Mucosa of rectum (tissue), 2 donors: ENCODE measurements at regions not wholly inside any gene's neighbourhood (a gene's known extent, or its start where the extent isn't known, plus 50 kb on each side); places are given as distances from the start of the nearest gene placed in this dataset.

ENCODE experiments used
- H3K27ac ChIP-seq, 2 donors: one replicate each; pipeline ENCODE4 v1.7.0; 2013; ENCODE audit warnings: inconsistent platforms in 2 of 2, low read depth in 2 of 2, low read length in 2 of 2
- H3K27me3 ChIP-seq, 2 donors: one replicate each; pipeline ENCODE4 v1.7.0; 2013; ENCODE audit warnings: low read length in 2 of 2; ENCODE audit not compliant: control insufficient read depth in 2 of 2, insufficient read depth in 2 of 2
- H3K36me3 ChIP-seq, 2 donors: one replicate each; pipeline ENCODE4 v1.7.0; 2013; ENCODE audit warnings: low read length in 2 of 2; ENCODE audit not compliant: control insufficient read depth in 2 of 2, insufficient read depth in 2 of 2
- H3K4me1 ChIP-seq, 2 donors: one replicate each; pipeline ENCODE4 v1.7.0; 2013; ENCODE audit warnings: low read length in 2 of 2, mild to moderate bottlenecking in 1 of 2; ENCODE audit not compliant: control insufficient read depth in 2 of 2, insufficient read depth in 2 of 2
- H3K4me3 ChIP-seq, 2 donors: one replicate each; pipeline ENCODE4 v1.7.0; 2013; ENCODE audit warnings: low read length in 2 of 2
- H3K9ac ChIP-seq, 2 donors: one replicate each; pipeline ENCODE4 v1.7.0; 2013; ENCODE audit warnings: low read length in 2 of 2, low read depth in 1 of 2, mild to moderate bottlenecking in 1 of 2
- H3K9me3 ChIP-seq, 2 donors: one replicate each; pipeline ENCODE4 v1.7.0; 2013; ENCODE audit warnings: low read length in 2 of 2; ENCODE audit not compliant: control insufficient read depth in 2 of 2
- donor health status: healthy.
- donor health status: Normal muscosa, but diverticular disease.

DNA sequence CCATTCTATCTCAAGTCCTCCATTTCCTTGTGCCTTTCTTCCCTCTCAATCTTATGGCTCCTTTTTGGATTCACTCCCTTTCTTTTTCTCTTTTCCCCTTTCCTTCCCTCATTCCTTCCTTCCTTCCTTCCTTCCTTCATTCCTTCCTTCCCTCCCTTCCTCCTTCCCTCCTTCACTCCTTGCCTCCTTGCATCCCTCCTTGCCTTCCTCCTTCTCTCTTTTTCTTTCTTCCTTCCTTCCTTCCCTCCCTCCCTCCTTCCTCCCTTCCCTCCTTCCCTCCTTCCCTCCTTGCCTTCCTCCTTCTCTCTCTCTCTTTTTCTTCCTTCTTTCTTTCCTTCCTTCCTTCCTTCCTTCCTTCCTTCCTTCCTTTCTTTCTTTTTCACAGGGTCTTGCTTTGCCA, 120.1 kb downstream of the SAMD9 start:
- H3K4me3 ChIP-seq, result no peak overlapping the region
- no peak overlapping the region for H3K27ac ChIP-seq
- no peaks in the 10 kb centered on the region for H3K27me3 ChIP-seq
- no peaks in the 10 kb centered on the region for H3K36me3 ChIP-seq
- H3K9me3 ChIP-seq, result no peaks in the 10 kb centered on the region
- no peak overlapping the region for H3K9ac ChIP-seq
- H3K4me1 ChIP-seq, result no peaks in the 10 kb centered on the region

DNA sequence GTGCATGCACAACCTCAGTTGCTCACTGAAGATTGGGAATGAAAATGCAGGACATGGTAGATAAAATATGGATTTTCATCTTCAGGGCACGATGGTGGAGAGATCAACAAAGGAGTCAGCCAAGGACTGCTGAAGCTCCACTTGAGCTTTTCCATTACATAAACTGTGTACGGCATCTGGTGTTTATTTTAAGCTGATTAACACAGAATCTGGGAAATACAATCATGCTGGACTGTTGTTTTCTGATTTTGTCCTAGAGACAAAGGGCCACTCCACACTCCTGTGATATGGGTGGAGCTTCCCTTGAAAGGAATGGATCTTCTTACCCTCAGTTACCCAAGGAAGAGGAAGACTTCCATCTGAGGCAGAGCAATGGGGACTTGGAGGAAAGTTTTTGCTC, 120.6 kb downstream of the SAMD9 start:
- Histone ChIP-seq H3K27me3 (no peaks in the 10 kb centered on the region), H3K36me3 (no peaks in the 10 kb centered on the region), H3K4me1 (no peaks in the 10 kb centered on the region), H3K4me3 (no peak overlapping the region), H3K9ac (no peak overlapping the region), H3K27ac (no peak overlapping the region), H3K9me3 (no peaks in the 10 kb centered on the region)

DNA sequence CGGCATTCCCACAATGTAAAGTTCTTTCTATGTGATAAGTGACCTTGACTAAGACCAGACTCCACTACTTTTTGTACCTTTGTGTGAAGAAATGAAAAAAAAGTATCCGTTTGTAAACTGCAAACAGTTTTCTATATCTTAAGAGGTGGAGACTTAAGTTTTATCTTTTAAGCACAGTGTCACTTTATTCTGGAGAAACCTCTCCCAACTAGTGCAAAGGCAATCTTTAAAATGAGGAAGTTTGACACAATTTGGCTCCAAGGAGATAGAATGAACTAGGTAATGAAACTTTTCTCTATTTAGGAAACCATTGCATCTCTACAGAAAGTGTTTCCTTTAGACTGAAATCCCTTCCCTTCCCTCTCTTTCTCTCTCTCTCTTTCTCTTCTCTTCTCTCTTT, 122.9 kb downstream of the SAMD9 start:
- Histone ChIP-seq H3K9ac (no peak overlapping the region), H3K36me3 (no peaks in the 10 kb centered on the region), H3K4me1 (no peaks in the 10 kb centered on the region), H3K27ac (no peak overlapping the region), H3K9me3 (no peaks in the 10 kb centered on the region), H3K4me3 (no peak overlapping the region), H3K27me3 (no peaks in the 10 kb centered on the region)

DNA sequence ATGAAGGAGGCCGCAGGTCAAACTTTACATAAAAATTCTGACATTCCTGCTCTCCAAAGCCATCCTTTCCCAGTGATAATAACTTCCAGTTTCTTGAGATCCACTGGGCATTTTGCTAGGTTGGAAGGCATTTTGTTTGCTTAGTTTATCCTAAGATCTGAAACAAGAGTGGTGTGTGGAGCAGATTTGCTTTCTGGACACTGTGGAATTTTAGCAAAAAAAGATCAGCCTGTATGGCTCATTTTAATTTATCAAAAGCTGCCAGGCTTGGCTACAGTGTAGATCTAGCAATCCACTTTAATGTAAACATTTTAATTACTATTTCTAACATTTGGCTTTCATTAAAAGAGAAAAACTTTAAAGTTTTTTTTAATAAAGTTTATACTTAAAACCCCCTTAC, 124.8 kb downstream of the SAMD9 start:
- no peak overlapping the region for H3K27ac ChIP-seq
- no peak overlapping the region for H3K4me3 ChIP-seq
- H3K9ac ChIP-seq, result no peak overlapping the region
- H3K4me1 ChIP-seq, result no peaks in the 10 kb centered on the region
- no peaks in the 10 kb centered on the region for H3K27me3 ChIP-seq
- H3K36me3 ChIP-seq, result no peaks in the 10 kb centered on the region
- H3K9me3 ChIP-seq, result no peaks in the 10 kb centered on the region

DNA sequence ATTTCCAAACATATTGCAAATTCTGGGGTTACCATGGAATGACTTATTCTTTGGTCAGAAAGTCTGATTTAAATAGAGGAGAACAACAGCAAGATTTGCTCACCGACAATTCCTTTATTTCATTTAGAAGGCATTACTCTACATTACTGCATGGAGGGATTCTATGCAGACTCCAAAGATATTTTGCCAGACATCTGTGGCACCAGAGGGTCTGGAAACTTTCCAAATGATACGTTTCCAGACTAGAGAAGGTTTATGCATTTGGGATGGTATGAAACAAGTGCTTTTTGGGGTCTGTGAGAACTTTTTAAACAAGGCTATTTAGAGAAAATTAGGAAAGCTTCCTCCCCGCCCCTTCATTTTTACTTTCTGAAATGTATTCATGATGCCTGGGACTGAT, 125.3 kb downstream of the SAMD9 start:
- Histone ChIP-seq H3K27me3 (no peaks in the 10 kb centered on the region), H3K9ac (no peak overlapping the region), H3K4me3 (no peak overlapping the region), H3K27ac (no peak overlapping the region), H3K4me1 (no peaks in the 10 kb centered on the region), H3K36me3 (no peaks in the 10 kb centered on the region), H3K9me3 (no peaks in the 10 kb centered on the region)

DNA sequence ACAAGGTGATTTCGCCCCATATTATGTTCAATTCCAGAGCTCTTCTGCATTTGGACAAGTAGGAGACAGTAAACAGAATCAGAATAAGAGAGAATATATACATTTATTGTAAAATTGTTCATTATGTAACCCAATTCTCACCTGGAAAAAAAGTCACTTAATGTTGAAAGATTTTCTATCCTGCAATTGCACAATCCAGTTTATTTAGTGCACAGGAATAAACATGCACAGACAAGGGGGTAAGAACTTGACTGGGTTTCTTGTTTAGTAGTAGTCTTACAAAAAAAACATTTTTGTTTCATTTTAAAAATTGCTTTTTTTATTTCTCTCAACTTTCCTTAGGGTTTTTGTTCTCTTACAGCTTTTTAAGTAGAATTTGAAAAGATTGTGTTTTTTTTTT, 126.6 kb downstream of the SAMD9 start:
- no peak overlapping the region for H3K27ac ChIP-seq
- no peaks in the 10 kb centered on the region for H3K27me3 ChIP-seq
- no peak overlapping the region for H3K9ac ChIP-seq
- no peaks in the 10 kb centered on the region for H3K9me3 ChIP-seq
- no peaks in the 10 kb centered on the region for H3K36me3 ChIP-seq
- no peak overlapping the region for H3K4me3 ChIP-seq
- no peaks in the 10 kb centered on the region for H3K4me1 ChIP-seq

DNA sequence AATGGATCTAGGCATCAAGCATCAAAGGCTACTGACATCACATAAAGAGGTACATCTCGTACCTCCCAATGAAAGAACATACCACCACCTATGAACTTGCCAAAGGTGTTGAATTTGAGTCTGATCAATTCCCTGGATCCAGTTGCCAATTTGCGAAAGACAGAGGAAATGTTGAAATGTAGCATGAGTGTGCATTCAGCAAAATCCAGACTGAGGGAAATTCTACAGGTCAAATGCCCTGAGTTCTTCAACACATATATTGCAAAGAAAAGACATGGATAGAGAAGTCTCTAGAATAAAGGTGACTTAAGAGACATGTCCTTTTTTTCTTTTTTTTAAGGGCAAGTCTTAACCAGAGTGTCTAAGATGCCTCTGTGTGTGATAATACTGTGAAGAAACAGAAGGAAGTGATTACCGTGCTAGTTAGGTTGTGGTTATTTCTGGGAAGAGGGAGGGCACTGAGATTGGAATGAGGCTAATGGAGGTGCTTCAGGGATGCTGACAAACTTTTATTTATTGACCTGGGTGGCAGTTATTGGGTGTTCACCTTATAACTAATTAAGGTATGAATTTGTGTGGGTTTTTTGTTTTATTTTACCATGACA, 128.7 kb downstream of the SAMD9 start:
- Histone ChIP-seq H3K36me3 (no peaks in the 10 kb centered on the region), H3K27ac (no peak overlapping the region), H3K4me3 (no peak overlapping the region), H3K9me3 (no peaks in the 10 kb centered on the region), H3K4me1 (no peaks in the 10 kb centered on the region), H3K9ac (no peak overlapping the region), H3K27me3 (no peaks in the 10 kb centered on the region)

DNA sequence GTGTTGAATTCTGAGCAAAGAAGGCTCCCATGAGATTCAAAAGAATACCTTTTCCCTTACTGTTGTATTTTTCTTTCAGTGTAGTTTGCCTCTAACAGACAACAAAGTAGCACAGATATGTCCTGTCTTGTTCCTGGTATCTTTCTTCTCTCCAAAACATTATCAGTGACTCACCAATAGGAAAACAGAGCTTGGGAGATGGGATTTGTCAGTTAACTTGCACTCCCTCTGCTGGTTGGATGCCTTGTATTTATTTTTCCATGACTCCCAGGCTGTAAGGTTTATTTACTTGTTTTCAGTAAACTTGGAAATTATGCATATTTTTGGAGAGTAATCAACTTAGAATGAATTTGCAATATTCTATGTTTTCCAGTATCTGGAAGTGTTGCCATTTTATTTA, 129.7 kb downstream of the SAMD9 start:
- no peaks in the 10 kb centered on the region for H3K27me3 ChIP-seq
- H3K9me3 ChIP-seq, result no peaks in the 10 kb centered on the region
- H3K36me3 ChIP-seq, result no peaks in the 10 kb centered on the region
- H3K9ac ChIP-seq, result no peak overlapping the region
- H3K4me3 ChIP-seq, result no peak overlapping the region
- no peaks in the 10 kb centered on the region for H3K4me1 ChIP-seq
- H3K27ac ChIP-seq, result no peak overlapping the region

DNA sequence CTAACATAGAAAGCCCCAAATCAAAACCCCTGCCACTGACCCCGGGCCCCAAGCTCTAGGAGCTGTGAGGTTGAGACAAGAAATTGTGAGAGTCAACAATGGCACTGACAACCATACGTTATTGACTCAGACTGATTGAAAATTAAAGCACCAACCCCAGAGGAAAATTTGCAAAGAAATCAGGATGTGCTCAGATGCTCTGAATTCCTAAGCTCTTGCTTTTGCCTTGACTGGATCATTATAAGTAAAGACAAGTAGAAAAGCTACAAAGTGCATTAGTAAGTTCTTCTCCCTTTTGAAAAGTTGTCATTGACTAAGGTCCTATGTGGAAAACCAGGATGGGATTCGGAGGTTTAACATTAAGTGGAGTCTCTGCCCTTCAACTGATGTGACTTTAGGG, 130.2 kb downstream of the SAMD9 start:
- H3K27me3 ChIP-seq, result no peaks in the 10 kb centered on the region
- H3K4me1 ChIP-seq, result no peaks in the 10 kb centered on the region
- no peaks in the 10 kb centered on the region for H3K9me3 ChIP-seq
- H3K9ac ChIP-seq, result no peak overlapping the region
- no peaks in the 10 kb centered on the region for H3K36me3 ChIP-seq
- H3K4me3 ChIP-seq, result no peak overlapping the region
- H3K27ac ChIP-seq, result no peak overlapping the region

DNA sequence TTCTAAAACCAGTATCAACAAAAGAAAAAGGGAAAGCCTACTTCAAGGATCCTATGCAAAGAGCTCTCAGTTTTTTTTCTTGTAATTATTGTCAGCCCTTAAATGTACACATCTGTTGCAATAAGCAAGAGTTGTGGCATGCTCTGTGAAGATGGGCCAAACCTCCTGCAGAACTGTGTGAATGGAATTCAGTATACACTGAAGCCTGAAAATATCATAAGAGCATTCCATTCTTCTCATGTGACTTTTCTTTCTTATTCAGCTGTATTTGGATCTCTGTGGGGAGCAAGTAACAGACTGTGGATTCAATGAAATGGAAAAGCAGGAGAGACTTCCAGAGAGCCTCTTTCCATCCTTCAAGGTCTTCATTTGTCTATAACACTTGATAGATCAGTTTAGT, 130.7 kb downstream of the SAMD9 start:
- H3K9me3 ChIP-seq, result no peaks in the 10 kb centered on the region
- no peak overlapping the region for H3K27ac ChIP-seq
- no peak overlapping the region for H3K9ac ChIP-seq
- no peak overlapping the region for H3K4me3 ChIP-seq
- H3K4me1 ChIP-seq, result no peaks in the 10 kb centered on the region
- no peaks in the 10 kb centered on the region for H3K36me3 ChIP-seq
- no peaks in the 10 kb centered on the region for H3K27me3 ChIP-seq

DNA sequence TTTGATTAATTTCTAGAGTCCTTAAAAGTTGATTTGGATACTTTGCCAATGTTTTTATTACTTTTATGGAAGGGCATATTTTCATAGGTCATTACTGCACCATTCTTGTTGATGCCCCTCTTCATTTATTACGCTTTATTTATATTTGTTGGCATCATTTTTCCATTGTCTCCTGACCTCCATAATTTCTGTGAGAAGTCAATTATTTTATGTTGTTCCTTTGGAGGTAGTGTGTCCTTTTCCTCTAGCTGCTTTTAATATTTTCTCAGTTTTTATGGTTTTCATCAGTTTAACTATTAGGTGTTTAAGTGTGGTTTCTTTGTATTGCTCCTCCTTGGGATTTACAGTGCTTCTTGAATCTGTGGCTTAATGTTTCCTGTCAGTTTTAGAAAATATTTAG, 134.9 kb downstream of the SAMD9 start:
- Histone ChIP-seq H3K36me3 (no peaks in the 10 kb centered on the region), H3K9me3 (no peaks in the 10 kb centered on the region), H3K9ac (no peak overlapping the region), H3K4me3 (no peak overlapping the region), H3K4me1 (no peaks in the 10 kb centered on the region), H3K27me3 (no peaks in the 10 kb centered on the region), H3K27ac (no peak overlapping the region)
